Lower lobe of right lung (tissue), 2 donors: ENCODE measurements at regions not wholly inside any gene's neighbourhood (a gene's known extent, or its start where the extent isn't known, plus 50 kb on each side); places are given as distances from the start of the nearest gene placed in this dataset.

Experiments used
- ATAC-seq, 2 donors: fragments of 200-7000 bp; cut with Tn5 transposase; one replicate each; pipeline ENCODE4 v1.9.1; 2020 to 2022; ENCODE audit warnings: mild to moderate bottlenecking in 2 of 2, moderate library complexity in 2 of 2
- DNase-seq: peaks from one replicate; pipeline ENCODE4 v3.0.0-alpha.2; 2020
- H3K27ac ChIP-seq: fragments of 200-600 bp; one replicate; pipeline ENCODE4 v1.8.0; 2022
- H3K27me3 ChIP-seq: fragments of 200-600 bp; one replicate; pipeline ENCODE4 v1.8.0; 2022; ENCODE audit warnings: low read depth
- H3K36me3 ChIP-seq: fragments of 200-600 bp; one replicate; pipeline ENCODE4 v1.8.0; 2022; ENCODE audit warnings: mild to moderate bottlenecking
- H3K4me1 ChIP-seq: fragments of 200-600 bp; one replicate; pipeline ENCODE4 v1.8.0; 2022
- H3K4me3 ChIP-seq: fragments of 200-600 bp; one replicate; pipeline ENCODE4 v1.8.0; 2022; ENCODE audit warnings: mild to moderate bottlenecking
- H3K9me3 ChIP-seq: fragments of 200-600 bp; one replicate; pipeline ENCODE4 v1.8.0; 2022
- intact Hi-C: fragments of 100-400 bp; cut with DNase I; formaldehyde crosslinking; loops from one replicate; pipeline ENCODE4 v1.11.0; 2022
- TF ChIP-seq, protein P1 (sequence below): fragments of 200-600 bp; IDR thresholded peaks from one replicate; pipeline ENCODE4 v1.8.0; 2022; ENCODE audit warnings: antibody characterized with exemption, mild to moderate bottlenecking
- donor health status: DM: no; HTN: yes; CAD: no; lungs with severe emphysema.

DNA sequence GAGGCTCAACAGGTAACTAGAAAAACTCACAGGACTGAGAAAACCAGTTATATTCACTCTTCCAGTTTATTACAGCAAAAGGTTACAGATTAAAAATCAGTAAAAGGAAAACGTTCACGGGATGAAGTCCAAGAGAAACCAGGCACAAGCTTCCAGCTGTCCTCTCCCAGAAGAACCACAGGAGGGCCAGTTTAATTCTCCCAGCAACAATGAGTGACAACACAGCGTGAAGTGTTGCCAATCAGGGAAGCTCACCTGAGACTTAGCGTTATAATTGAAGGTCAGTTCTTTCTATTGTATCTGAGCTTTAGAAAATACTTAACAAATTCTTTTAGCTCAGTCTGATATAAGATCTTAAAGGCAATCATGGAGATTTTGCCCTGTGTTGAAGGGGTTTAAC, 65.2 kb upstream of the TNR start:
- TF ChIP-seq, protein P1, sequence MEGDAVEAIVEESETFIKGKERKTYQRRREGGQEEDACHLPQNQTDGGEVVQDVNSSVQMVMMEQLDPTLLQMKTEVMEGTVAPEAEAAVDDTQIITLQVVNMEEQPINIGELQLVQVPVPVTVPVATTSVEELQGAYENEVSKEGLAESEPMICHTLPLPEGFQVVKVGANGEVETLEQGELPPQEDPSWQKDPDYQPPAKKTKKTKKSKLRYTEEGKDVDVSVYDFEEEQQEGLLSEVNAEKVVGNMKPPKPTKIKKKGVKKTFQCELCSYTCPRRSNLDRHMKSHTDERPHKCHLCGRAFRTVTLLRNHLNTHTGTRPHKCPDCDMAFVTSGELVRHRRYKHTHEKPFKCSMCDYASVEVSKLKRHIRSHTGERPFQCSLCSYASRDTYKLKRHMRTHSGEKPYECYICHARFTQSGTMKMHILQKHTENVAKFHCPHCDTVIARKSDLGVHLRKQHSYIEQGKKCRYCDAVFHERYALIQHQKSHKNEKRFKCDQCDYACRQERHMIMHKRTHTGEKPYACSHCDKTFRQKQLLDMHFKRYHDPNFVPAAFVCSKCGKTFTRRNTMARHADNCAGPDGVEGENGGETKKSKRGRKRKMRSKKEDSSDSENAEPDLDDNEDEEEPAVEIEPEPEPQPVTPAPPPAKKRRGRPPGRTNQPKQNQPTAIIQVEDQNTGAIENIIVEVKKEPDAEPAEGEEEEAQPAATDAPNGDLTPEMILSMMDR, result no peak
- Histone ChIP-seq H3K27ac (no peak overlapping the region), H3K36me3 (no peaks in the 10 kb centered on the region), H3K4me3 (no peak overlapping the region), H3K9me3 (no peaks in the 10 kb centered on the region), H3K27me3 (no peaks in the 10 kb centered on the region), H3K4me1 (no peaks in the 10 kb centered on the region)
- ATAC-seq, result no peak
- DNase-seq, result no peak
- intact Hi-C loops, result no loop called here

DNA sequence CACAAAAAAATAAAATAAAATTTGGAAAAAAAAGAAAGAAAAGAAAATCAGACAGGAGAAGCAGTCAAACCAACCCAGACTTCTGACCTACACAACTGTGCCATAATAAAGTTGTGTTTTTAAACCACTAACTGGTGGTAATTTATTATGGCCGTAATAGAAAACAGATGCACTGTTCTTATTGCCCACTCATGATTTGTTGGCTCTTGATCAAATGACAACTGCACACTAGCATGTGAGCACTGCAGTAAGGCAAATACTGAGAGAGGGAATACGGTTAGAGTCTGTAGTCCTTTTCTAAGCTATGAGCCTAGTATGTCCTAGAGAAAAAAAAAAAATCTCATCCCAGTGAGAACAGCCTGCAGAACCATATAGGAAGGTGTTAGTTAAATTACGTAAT, 61.2 kb upstream of the TNR start:
- no peak for DNase-seq
- Histone ChIP-seq H3K27me3 (no peaks in the 10 kb centered on the region), H3K4me3 (no peak overlapping the region), H3K9me3 (no peaks in the 10 kb centered on the region), H3K4me1 (no peaks in the 10 kb centered on the region), H3K27ac (no peak overlapping the region), H3K36me3 (no peaks in the 10 kb centered on the region)
- intact Hi-C loops, result no loop called here
- ATAC-seq, result no peak
- TF ChIP-seq, protein P1, result no peak

DNA sequence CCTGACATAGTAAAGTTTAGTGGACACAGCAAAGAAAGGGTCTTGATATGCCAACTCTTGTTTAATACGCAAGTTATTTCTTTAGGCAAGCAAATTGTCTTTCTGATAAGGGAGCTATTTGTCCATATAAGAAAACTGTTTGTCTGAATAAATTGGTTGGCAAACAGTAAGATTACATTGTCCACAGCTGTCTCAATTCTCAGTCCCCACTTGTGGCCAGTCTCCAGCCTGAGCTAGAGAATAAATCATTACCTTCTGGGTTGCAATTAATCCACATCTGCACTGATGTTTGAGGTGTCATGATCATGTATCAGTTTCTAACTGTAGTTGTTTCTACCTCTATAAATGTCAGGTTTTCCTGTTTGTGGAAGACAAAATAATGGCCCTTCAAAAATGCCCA, 60.0 kb upstream of the TNR start:
- no peaks in the 10 kb centered on the region for H3K4me1 ChIP-seq
- H3K9me3 ChIP-seq, result no peaks in the 10 kb centered on the region
- H3K27me3 ChIP-seq, result no peaks in the 10 kb centered on the region
- intact Hi-C loops, result no loop called here
- no peak overlapping the region for H3K4me3 ChIP-seq
- H3K27ac ChIP-seq, result no peak overlapping the region
- DNase-seq (no peak), ATAC-seq (no peak)
- TF ChIP-seq, protein P1, result no peak
- no peaks in the 10 kb centered on the region for H3K36me3 ChIP-seq

DNA sequence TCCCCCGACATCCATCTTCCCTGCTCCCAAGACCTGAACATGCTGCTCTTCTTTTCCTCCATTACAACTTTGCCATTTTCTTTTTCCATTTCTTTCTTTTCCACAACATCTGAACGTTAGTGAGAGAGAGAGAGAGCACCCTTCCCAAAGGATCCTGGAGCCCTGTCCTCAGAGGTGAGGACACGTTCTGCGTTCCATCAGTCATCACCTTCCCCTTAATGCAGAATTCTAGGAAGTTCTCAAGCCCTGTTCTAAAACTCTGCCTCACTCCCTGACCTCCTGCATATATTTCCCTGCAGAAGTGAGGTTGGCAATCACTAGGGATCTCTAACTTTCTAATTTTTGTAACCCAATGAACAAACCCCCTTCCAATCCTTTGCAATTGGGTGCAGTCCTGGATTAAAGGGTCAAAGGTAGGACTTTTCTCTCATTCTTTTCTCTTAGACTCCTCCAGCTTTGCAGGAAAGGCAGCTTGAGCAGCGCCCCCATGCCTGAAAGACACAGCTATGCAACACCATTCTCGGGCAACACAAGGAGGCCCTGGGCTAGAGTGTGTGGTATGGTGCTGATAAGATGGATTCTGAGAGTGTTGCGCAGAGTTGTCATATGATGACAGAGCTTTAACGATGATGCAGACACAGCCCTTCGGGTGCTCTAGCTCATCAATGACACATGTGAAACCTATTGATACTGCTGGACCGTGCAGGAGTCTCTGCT, 59.2 kb upstream of the TNR start:
- TF ChIP-seq, protein P1, result no peak
- ATAC-seq, result no peak

DNA sequence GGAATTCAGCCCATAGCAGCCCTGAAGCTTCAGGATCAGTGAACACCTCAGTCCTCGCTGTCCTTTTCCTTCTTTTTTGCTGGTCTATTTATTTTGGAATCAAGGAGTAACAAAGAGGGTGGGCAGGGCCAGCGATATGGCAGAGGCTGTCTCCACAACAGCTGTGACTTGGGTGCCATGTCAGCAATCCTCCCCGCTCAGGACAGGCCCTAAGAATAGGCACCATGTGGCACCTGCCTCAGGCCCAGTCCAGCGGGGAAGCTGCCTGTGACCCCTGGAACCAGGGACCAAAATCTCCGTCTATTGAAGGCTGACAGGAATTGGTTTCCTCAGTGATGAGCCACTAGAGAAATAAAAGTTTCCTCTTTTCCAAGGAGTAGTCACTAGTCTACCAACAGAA, 58.6 kb upstream of the TNR start:
- no peaks in the 10 kb centered on the region for H3K27me3 ChIP-seq
- intact Hi-C loops, result no loop called here
- H3K4me3 ChIP-seq, result no peak overlapping the region
- no peaks in the 10 kb centered on the region for H3K9me3 ChIP-seq
- no peaks in the 10 kb centered on the region for H3K36me3 ChIP-seq
- no peaks in the 10 kb centered on the region for H3K4me1 ChIP-seq
- ATAC-seq (no peak), DNase-seq (no peak)
- TF ChIP-seq, protein P1, result no peak
- H3K27ac ChIP-seq, result no peak overlapping the region

More for the DNA sequence above, 59.2 kb upstream of the TNR start:
- intact Hi-C loops, result no loop called here
- Histone ChIP-seq H3K27ac (no peak overlapping the region), H3K36me3 (no peaks in the 10 kb centered on the region), H3K27me3 (no peaks in the 10 kb centered on the region), H3K4me3 (no peak overlapping the region), H3K4me1 (no peaks in the 10 kb centered on the region), H3K9me3 (no peaks in the 10 kb centered on the region)
- DNase-seq, result no peak
